A673 (cell line): ENCODE measurements at regions not wholly inside any gene's neighbourhood (a gene's known extent, or its start where the extent isn't known, plus 50 kb on each side); places are given as distances from the start of the nearest gene placed in this dataset.

Source experiments
- BruUV-seq: library from RNA; stranded (reverse); fragments of 400-500 nt; replicated peaks from 2 replicates; lab custom pipeline; 2021; lab: Mats Ljungman, UMichigan
- CTCF ChIA-PET: fragments of 300-600 bp; sonication (Branson Sonifier 250); formaldehyde crosslinking; loops from one replicate; lab custom pipeline; 2022; ENCODE audit warnings: antibody characterized with exemption; lab: Charles Lee
- POLR2A ChIA-PET: fragments of 300-600 bp; sonication (Branson Sonifier 250); formaldehyde crosslinking; loops from one replicate; lab custom pipeline; 2022; ENCODE audit warnings: antibody characterized with exemption; ENCODE audit not compliant: low non-redundant PET; lab: Charles Lee
- DNase-seq: peaks from one replicate; pipeline ENCODE4 v3.0.0-alpha.2; 2015; ENCODE audit warnings: low spot score
- H3K27ac ChIP-seq: fragments of 200-600 bp; sonication (generic); 2 replicates; pipeline ENCODE4 v1.5.1; 2016; ENCODE audit warnings: mixed run types, low read depth, mild to moderate bottlenecking, mixed read lengths, antibody characterized with exemption, low read length; ENCODE audit not compliant: poor library complexity, severe bottlenecking
- H3K27me3 ChIP-seq: fragments of 200-600 bp; sonication (generic); replicated peaks from 2 replicates; pipeline ENCODE4 v1.6.1; 2017; ENCODE audit warnings: mixed run types, low read depth, mild to moderate bottlenecking, mixed read lengths, antibody characterized with exemption, low read length; ENCODE audit not compliant: insufficient read depth, poor library complexity
- H3K36me3 ChIP-seq: fragments of 200-600 bp; sonication (generic); 2 replicates; pipeline ENCODE4 v1.6.1; 2016; ENCODE audit warnings: mixed run types, mild to moderate bottlenecking, mixed read lengths, antibody characterized with exemption, low read length; ENCODE audit not compliant: insufficient read depth, poor library complexity, severe bottlenecking
- H3K4me1 ChIP-seq: fragments of 200-600 bp; sonication (generic); 2 replicates; pipeline ENCODE4 v1.6.1; 2017; ENCODE audit warnings: mixed run types, mild to moderate bottlenecking, mixed read lengths, antibody characterized with exemption, low read length; ENCODE audit not compliant: insufficient read depth, poor library complexity, severe bottlenecking
- H3K4me3 ChIP-seq: fragments of 200-600 bp; sonication (generic); 2 replicates; pipeline ENCODE4 v1.5.1; 2016; ENCODE audit warnings: low read depth, mixed run types, mild to moderate bottlenecking, mixed read lengths, low read length; ENCODE audit not compliant: poor library complexity, severe bottlenecking
- H3K9me3 ChIP-seq: fragments of 200-600 bp; sonication (generic); 2 replicates; pipeline ENCODE4 v1.6.1; 2016; ENCODE audit warnings: mixed run types, low read depth, mild to moderate bottlenecking, mixed read lengths, antibody characterized with exemption, low read length; ENCODE audit not compliant: poor library complexity, severe bottlenecking
- CTCF ChIP-seq: fragments of 300-800, 200-600 bp; sonication (generic); conservative IDR thresholded peaks from 2 replicates; pipeline ENCODE4 v1.5.1; 2017; ENCODE audit warnings: low read depth, mild to moderate bottlenecking, antibody characterized with exemption, low read length, moderate library complexity, mixed read lengths
- EZH2 ChIP-seq: fragments of 200-600 bp; sonication (generic); IDR thresholded peaks from 2 replicates; pipeline ENCODE4 v1.6.1; 2017; ENCODE audit warnings: borderline replicate concordance, low read depth, mild to moderate bottlenecking, mixed read lengths, antibody characterized with exemption, low read length; ENCODE audit not compliant: poor library complexity, severe bottlenecking
- intact Hi-C: fragments of 100-400 bp; cut with micrococcal nuclease; formaldehyde crosslinking; loops from one replicate; pipeline ENCODE4 v1.10.0; 2022; ENCODE audit not compliant: unreplicated experiment

GRCh38 chr7:23930312-23930711 is 220.3 kb downstream of the STK31 start:
- H3K27ac ChIP-seq: no peak overlapping the region
- DNase-seq: no peak
- H3K9me3 ChIP-seq: no peaks in the 10 kb centered on the region
- no peaks in the 10 kb centered on the region for H3K27me3 ChIP-seq
- intact Hi-C loops: no loop called here
- H3K4me3 ChIP-seq: no peak overlapping the region
- BruUV-seq: no TSS peak
- no peaks in the 10 kb centered on the region for H3K4me1 ChIP-seq
- POLR2A ChIA-PET: no interaction called here
- TF ChIP-seq EZH2 (no peak), CTCF (no peak)
- CTCF ChIA-PET: no interaction called here
- H3K36me3 ChIP-seq: no peaks in the 10 kb centered on the region

GRCh38 chr7:23931633-23932032 is 221.6 kb downstream of the STK31 start:
- Histone ChIP-seq H3K27ac (no peak overlapping the region), H3K9me3 (no peaks in the 10 kb centered on the region), H3K27me3 (no peaks in the 10 kb centered on the region), H3K4me3 (no peak overlapping the region), H3K4me1 (no peaks in the 10 kb centered on the region), H3K36me3 (no peaks in the 10 kb centered on the region)
- no peak for TF ChIP-seq CTCF
- TF ChIP-seq EZH2: no peak
- BruUV-seq: no TSS peak
- DNase-seq: no peak
- POLR2A ChIA-PET: no interaction called here
- intact Hi-C loops: no loop called here
- CTCF ChIA-PET: no interaction called here

GRCh38 chr7:23938215-23938614 is 228.2 kb downstream of the STK31 start:
- intact Hi-C loops: loop anchor here (2.0 to 5.0 kb wide), 2 partner anchors 344 to 445 kb away; partner anchors contain the start of gene NPY
- BruUV-seq: no TSS peak
- POLR2A ChIA-PET: no interaction called here

More at GRCh38 chr7:23938215-23938614, 228.2 kb downstream of the STK31 start:
- no peaks in the 10 kb centered on the region for H3K36me3 ChIP-seq
- no peak overlapping the region for H3K4me3 ChIP-seq
- DNase-seq: no peak
- TF ChIP-seq CTCF: no peak
- TF ChIP-seq EZH2: no peak
- no peaks in the 10 kb centered on the region for H3K27me3 ChIP-seq
- no peaks in the 10 kb centered on the region for H3K4me1 ChIP-seq
- no peak overlapping the region for H3K27ac ChIP-seq
- CTCF ChIA-PET: interaction anchor here (0.8 to 1.6 kb wide), 3 partner anchors 442 to 778 kb away, joined by 3 to 9 read pairs (median 3); no protein-coding TSS in a partner anchor
- H3K9me3 ChIP-seq: no peaks in the 10 kb centered on the region
